Motor neuron (in vitro differentiated cells): ENCODE measurements at regions not wholly inside any gene's neighbourhood (a gene's known extent, or its start where the extent isn't known, plus 50 kb on each side); places are given as distances from the start of the nearest gene placed in this dataset.
A peak's percentile ranks its signal among the peaks of the same experiment; 100 is the strongest.
"Not testable (repeated sequence)": the region's sequence is repeated elsewhere in the genome, so short reads cannot be mapped to it uniquely, and the experiment has no call there.

Experiments
- ATAC-seq, 8 experiments: fragments of 200-7000 bp; cut with Tn5 transposase; replicated peaks in 6 of 8; 2 replicates each; pipeline ENCODE4 v1.8.0; 2021; ENCODE audit warnings: mild to moderate bottlenecking in 8 of 8, moderate library complexity in 8 of 8
- H3K27ac ChIP-seq, 2 donors: fragments of 250-450 bp; sonication (Bioruptor Pico); 2 replicates each; pipeline ENCODE4 v1.9.0; 2021; ENCODE audit warnings: antibody characterized with exemption in 2 of 2, mild to moderate bottlenecking in 2 of 2, moderate library complexity in 1 of 2
- H3K4me1 ChIP-seq, 2 donors: fragments of 250-450 bp; sonication (Bioruptor Pico); replicated peaks in 1 of 2; 2 replicates each; pipeline ENCODE4 v1.6.1; 2021; ENCODE audit warnings: antibody characterized with exemption in 2 of 2, mild to moderate bottlenecking in 2 of 2, moderate library complexity in 1 of 2
- H3K4me3 ChIP-seq, 5 donors: fragments of 250-450 bp; sonication (Bioruptor Pico); 2 replicates each; pipeline ENCODE4 v1.9.0; 2021; ENCODE audit warnings: antibody characterized with exemption in 5 of 5, mild to moderate bottlenecking in 5 of 5, moderate library complexity in 4 of 5
- WGBS, 10 experiments: fragments of 450-650 bp; shearing (Covaris generic); methylation state at CpG; one replicate each; pipeline ENCODE4 v1.0.0; 2022; 5-methylcytosine and 5-hydroxymethylcytosine counted together
- in situ Hi-C, 9 experiments: fragments of 400-800 bp; cut with MboI; loops; one replicate each; pipeline ENCODE4 v1.15.0; 2021; ENCODE audit warnings: low sequenced_read_pairs in 9 of 9, low pct_unique_long_range_greater_than_20kb in 2 of 9; ENCODE audit not compliant: unreplicated experiment in 9 of 9

DNA sequence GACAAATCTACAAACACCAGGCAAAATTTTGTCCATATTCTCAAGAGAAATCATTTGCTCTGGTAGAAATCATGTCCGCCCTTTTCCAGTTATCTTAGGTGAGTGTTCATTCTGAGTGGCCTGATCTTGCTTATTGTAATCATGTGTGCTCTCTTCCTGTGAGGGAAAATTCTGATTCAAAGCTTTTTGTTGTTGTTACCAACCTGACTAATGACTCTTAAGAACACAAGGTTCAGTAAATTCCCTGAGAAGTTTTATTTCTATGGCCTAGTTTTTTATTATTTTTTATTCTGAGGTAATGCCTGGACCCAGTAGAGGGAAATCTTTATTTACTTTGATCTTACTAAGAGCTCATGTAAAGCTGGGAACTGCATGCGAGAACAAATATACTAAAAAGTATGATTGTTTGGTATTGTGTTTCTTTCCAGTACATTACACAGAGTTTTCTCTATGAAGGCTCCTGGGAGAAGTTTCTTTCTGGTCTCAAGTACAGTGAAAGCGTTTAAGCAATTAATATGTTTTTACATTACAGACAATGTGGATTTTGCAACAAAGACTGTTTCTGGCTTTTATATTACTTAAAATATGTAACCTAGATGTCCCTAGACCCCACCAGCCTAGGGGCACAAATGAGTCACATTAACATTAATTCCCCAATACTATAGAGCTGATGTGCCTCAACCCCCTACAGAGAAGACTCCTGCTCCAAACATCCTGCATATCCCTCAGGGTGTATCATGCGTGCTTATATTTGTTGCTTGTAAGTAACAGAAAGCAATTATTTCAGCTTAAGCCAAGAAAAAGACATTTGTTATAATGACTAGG, 138.1 kb downstream of the TMEM167A start:
- no peak overlapping the region for H3K4me3 ChIP-seq
- H3K4me1 ChIP-seq, result no peaks in the 10 kb centered on the region
- in situ Hi-C loops, result no loop called here
- H3K27ac ChIP-seq, result no peak overlapping the region
- no peak for ATAC-seq
- 0 to 88% (median 72%) methylated on average over 1 to 4 of the region's 4 CpGs for WGBS, 10 experiments

DNA sequence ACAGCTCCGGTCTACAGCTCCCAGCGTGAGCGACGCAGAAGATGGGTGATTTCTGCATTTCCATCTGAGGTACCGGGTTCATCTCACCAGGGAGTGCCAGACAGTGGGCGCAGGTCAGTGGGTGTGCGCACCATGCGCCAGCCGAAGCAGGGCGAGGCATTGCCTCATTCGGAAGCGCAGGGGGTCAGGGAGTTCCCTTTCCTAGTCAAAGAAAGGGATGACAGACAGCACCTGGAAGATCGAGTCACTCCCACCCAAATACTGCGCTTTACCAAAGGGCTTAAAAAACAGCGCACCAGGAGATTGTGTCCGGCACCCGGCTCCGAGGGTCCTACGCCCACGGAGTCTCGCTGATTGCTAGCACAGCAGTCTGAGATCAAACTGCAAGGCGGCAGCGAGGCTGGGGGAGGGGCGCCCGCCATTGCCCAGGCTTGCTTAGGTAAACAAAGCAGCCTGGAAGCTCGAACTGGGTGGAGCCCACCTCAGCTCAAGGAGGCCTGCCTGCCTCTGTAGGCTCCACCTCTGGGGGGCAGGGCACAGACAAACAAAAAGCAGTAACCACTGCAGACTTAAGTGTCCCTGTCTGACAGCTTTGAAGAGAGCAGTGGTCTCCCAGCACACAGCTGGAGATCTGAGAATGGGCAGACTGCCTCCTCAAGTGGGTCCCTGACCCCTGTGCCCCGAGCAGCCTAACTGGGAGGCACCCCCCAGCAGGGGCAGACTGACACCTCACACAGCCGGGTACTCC, 144.5 kb downstream of the TMEM167A start:
- 56 to 100% (median 85%) methylated on average over 3 to 9 of the region's 28 CpGs; no CpG with 5 or more reads in 4 of the 10 experiments for whole genome bisulfite sequencing, 10 experiments
- H3K4me1 ChIP-seq, in situ Hi-C loops, ATAC-seq, H3K4me3 ChIP-seq, H3K27ac ChIP-seq: not testable (repeated sequence)

- ATAC-seq, result no peak
- in situ Hi-C loops, result no loop called here
- H3K4me1 ChIP-seq, result peaks cover 0 to 3% of the 10 kb centered on the region in 2 donors
- no peak overlapping the region for H3K27ac ChIP-seq
- 22 to 100% (median 81%) methylated on average over 1 to 3 of the region's 3 CpGs; no CpG with 5 or more reads in 2 of the 10 experiments for WGBS, 10 experiments
- H3K4me3 ChIP-seq, result no peak overlapping the region
Measured at GRCh38 chr5:82931110-82931509, 146.1 kb downstream of the TMEM167A start.

DNA sequence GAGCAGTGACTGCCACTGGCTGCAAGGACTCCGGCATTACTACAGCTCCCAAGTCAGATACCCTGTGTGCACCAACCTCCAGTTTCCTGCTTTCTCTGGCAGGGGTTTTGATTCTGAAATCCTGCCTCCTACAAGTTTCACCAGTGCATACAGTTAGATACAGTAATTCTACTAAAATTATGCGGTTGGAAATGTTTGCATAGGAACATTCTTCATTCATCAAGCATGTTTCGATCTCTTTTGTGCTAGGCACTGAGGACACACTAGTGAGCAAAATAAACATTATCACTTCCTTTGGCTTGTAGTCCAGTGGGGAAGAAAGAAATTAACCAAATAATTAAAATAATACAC, 152.2 kb downstream of the TMEM167A start:
- 10 to 100% (median 62%) methylated on average over 1 to 3 of the region's 3 CpGs; no CpG with 5 or more reads in 1 of the 10 experiments for WGBS, 10 experiments
- Histone ChIP-seq H3K4me3 (no peak overlapping the region), H3K4me1 (peaks cover 0 to 3% of the 10 kb centered on the region in 2 donors), H3K27ac (no peak overlapping the region)
- ATAC-seq, result peak in 1 of 8 experiments; percentile 37
- in situ Hi-C loops, result no loop called here

DNA sequence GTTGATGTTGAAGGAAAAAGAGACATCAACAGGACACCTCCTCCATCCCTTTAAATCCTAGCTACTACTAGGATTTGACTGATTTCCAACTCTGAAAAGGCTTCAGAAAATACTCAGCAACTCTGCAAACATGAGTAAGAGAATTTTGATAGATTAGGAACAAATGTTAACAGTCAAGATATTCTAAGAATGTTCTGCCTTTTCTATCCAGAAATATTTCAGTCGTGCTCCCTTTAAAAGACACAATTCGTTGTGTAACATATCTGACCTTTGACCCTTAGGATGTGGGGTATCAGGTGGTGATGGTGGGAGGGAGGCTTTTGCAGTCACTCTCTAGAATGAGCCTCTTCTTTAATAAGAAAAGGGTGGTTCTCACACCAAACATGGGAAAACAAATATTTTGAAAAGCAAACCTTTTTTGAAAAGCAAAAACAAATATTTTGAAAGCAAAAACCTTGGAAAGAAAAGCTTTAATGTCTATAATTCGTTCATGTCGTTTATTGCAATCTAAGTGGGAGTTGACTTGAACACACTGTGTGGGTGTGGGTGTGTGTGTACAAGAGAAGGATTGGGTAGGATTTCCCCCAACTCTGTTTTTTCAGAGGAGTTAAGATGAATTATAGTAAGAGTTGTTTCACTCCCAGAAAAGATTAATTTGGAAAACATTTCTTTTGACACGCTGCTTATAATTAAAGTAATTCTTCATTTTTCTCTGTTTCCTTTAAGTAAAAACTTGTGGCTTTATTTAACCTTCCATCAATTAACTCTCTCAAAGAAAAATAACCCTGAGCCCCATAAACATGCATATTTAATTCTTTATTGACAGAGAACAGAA, 152.8 kb downstream of the TMEM167A start:
- Histone ChIP-seq H3K4me3 (no peak overlapping the region), H3K27ac (no peak overlapping the region), H3K4me1 (peaks cover 0 to 3% of the 10 kb centered on the region in 2 donors)
- in situ Hi-C loops, result loop anchor here in 1 of 9 experiments (25.0 kb wide), 1 partner anchor 513 kb away; no protein-coding TSS in a partner anchor
- peak in 1 of 8 experiments; percentile 43 for ATAC-seq
- 3 to 79% (median 59%) methylated on average over 3 to 5 of the region's 5 CpGs; no CpG with 5 or more reads in 1 of the 10 experiments for WGBS, 10 experiments

DNA sequence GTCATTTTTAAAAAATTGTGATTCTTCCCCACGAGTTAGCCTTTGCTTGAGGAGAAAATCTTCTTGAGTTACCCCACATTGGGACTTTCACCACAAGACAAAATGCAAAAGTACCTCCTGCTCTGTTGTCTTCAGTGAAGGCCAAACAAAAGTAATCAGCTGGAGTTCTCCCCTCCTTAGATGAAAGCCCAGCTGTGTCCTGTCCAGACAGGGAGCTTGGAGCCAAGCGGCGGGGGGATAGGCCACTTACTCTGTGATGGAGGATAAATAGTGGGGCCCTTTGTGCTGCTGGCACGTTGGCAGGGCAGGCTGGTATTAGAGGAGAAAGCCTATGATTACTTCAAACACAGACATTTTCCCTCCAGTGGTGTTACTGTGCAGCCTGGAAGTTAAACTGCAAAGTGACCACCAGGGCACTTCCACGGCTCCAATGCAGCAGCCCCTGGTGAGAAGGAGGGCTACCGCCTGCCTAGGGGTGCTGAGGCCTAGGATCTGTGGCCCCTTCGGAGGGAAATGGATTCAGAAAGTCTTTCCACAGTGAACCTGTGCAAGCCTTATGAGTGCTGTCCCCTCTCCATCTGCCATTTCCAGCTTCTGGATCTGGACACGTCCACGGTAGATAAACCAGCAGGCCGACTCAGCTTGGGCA, 155.0 kb downstream of the TMEM167A start:
- ATAC-seq, result peak in 1 of 8 experiments; percentile 61

GRCh38 chr5:82918311-82919031, 158.7 kb downstream of the TMEM167A start:
- in situ Hi-C loops, result loop anchor here in 1 of 9 experiments (25.0 kb wide), 1 partner anchor 519 kb away; no protein-coding TSS in a partner anchor
- WGBS, 10 experiments, result 60 to 100% (median 100%) methylated on average over 1 to 3 of the region's 3 CpGs; no CpG with 5 or more reads in 1 of the 10 experiments
- Histone ChIP-seq H3K27ac (no peak overlapping the region), H3K4me3 (no peak overlapping the region), H3K4me1 (no peaks in the 10 kb centered on the region)
- ATAC-seq, result peak in 3 of 8 experiments; percentile 3 to 30 (median 19)

More for the DNA sequence above, 155.0 kb downstream of the TMEM167A start:
- in situ Hi-C loops, result loop anchor here in 1 of 9 experiments (25.0 kb wide), 1 partner anchor 515 kb away; no protein-coding TSS in a partner anchor
- Histone ChIP-seq H3K4me3 (no peak overlapping the region), H3K4me1 (peaks cover 0 to 3% of the 10 kb centered on the region in 2 donors), H3K27ac (no peak overlapping the region)
- 38 to 65% (median 43%) methylated on average over 1 to 5 of the region's 10 CpGs; no CpG with 5 or more reads in 3 of the 10 experiments for WGBS, 10 experiments

DNA sequence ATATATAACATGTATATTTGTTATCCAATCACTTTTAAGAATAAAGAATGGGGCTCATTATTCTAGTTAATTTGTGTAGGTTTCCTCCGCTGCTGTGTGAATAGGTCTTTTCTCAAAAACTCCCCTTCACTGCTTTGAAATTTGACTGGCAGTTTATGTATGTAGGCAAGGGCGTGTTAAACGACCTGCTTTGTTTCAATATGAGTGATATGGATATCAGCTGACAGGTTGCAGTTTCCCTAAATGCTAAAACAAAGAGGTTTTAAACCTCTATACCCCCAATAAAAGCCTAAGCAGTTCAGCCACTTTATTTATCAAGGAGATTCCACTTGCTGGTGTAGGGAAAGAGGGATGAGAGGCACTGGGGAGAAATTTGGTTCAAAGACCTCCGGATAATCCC, 159.6 kb downstream of the TMEM167A start:
- in situ Hi-C loops, result loop anchor here in 1 of 9 experiments (25.0 kb wide), 1 partner anchor 520 kb away; no protein-coding TSS in a partner anchor
- Histone ChIP-seq H3K27ac (no peak overlapping the region), H3K4me1 (no peaks in the 10 kb centered on the region), H3K4me3 (no peak overlapping the region)
- 25 to 86% (median 62%) methylated on average over 1 to 4 of the region's 4 CpGs; no CpG with 5 or more reads in 1 of the 10 experiments for WGBS, 10 experiments
- no peak for ATAC-seq

- no peak overlapping the region for H3K4me3 ChIP-seq
- no peak for ATAC-seq
- in situ Hi-C loops, result loop anchor here in 1 of 9 experiments (25.0 kb wide), 1 partner anchor 523 kb away; no protein-coding TSS in a partner anchor
- H3K27ac ChIP-seq, result no peak overlapping the region
- H3K4me1 ChIP-seq, result no peaks in the 10 kb centered on the region
Measured at GRCh38 chr5:82913971-82914370, 163.2 kb downstream of the TMEM167A start.

- no peak for ATAC-seq
- H3K4me3 ChIP-seq, result no peak overlapping the region
- H3K27ac ChIP-seq, result no peak overlapping the region
- in situ Hi-C loops, result loop anchor here in 1 of 9 experiments (25.0 kb wide), 1 partner anchor 525 kb away; no protein-coding TSS in a partner anchor
- no peaks in the 10 kb centered on the region for H3K4me1 ChIP-seq
- WGBS, 10 experiments, result 20 to 100% (median 70%) methylated on average over 1 to 4 of the region's 5 CpGs; no CpG with 5 or more reads in 1 of the 10 experiments
Measured at GRCh38 chr5:82912462-82912861, 164.7 kb downstream of the TMEM167A start.

GRCh38 chr5:82911910-82912309, 165.3 kb downstream of the TMEM167A start:
- no peaks in the 10 kb centered on the region for H3K4me1 ChIP-seq
- in situ Hi-C loops, result loop anchor here in 1 of 9 experiments (25.0 kb wide), 1 partner anchor 525 kb away; no protein-coding TSS in a partner anchor
- H3K4me3 ChIP-seq, result no peak overlapping the region
- no peak overlapping the region for H3K27ac ChIP-seq
- peak in 3 of 8 experiments; percentile 29 to 99 (median 99) for ATAC-seq
- 0 to 100% (median 90%) methylated on average over 1 of the region's 2 CpGs; no CpG with 5 or more reads in 6 of the 10 experiments for WGBS, 10 experiments
